HG03025 (cell line): ENCODE measurements at regions not wholly inside any gene's neighbourhood (a gene's known extent, or its start where the extent isn't known, plus 50 kb on each side); places are given as distances from the start of the nearest gene placed in this dataset.

Source experiments
- ATAC-seq: cut with Tn5 transposase; IDR thresholded peaks from one replicate; pipeline ENCODE4 v1.9.1; 2021; ENCODE audit warnings: mild to moderate bottlenecking, moderate library complexity; ENCODE audit not compliant: unreplicated experiment, low FRiP score

- no peak for ATAC-seq
These were observed 206.6 kb downstream of the UACA start for GRCh38 chr15:70556779-70557178.

- ATAC-seq, result no peak
These were observed 207.1 kb downstream of the UACA start for GRCh38 chr15:70556151-70556741.

- no peak for ATAC-seq
These were observed 207.6 kb downstream of the UACA start for GRCh38 chr15:70555713-70556112.

GRCh38 chr15:70547846-70548487 lies 215.4 kb downstream of the UACA start:
- ATAC-seq, result no peak

- ATAC-seq, result no peak
These were observed 217.8 kb downstream of the UACA start for GRCh38 chr15:70545526-70545925.

GRCh38 chr15:70541511-70541910 lies 221.8 kb downstream of the UACA start:
- no peak for ATAC-seq

GRCh38 chr15:70539912-70540530 lies 223.3 kb downstream of the UACA start:
- no peak for ATAC-seq

GRCh38 chr15:70539409-70539808 lies 223.9 kb downstream of the UACA start:
- ATAC-seq, result no peak

GRCh38 chr15:70538278-70538677 lies 225.1 kb downstream of the UACA start:
- ATAC-seq, result no peak

GRCh38 chr15:70535955-70536338 lies 227.4 kb downstream of the UACA start:
- no peak for ATAC-seq

- no peak for ATAC-seq
These were observed 228.0 kb downstream of the UACA start for GRCh38 chr15:70535071-70535954.

- ATAC-seq, result no peak
These were observed 229.2 kb downstream of the UACA start for GRCh38 chr15:70533931-70534742.

- ATAC-seq, result no peak
These were observed 230.7 kb downstream of the UACA start for GRCh38 chr15:70532531-70533186.

- no peak for ATAC-seq
These were observed 231.8 kb downstream of the UACA start for GRCh38 chr15:70531576-70531975.

GRCh38 chr15:70530906-70531305 lies 232.5 kb downstream of the UACA start:
- ATAC-seq, result no peak

GRCh38 chr15:70530503-70530902 lies 232.9 kb downstream of the UACA start:
- ATAC-seq, result no peak

GRCh38 chr15:70530017-70530499 lies 233.3 kb downstream of the UACA start:
- no peak for ATAC-seq

- ATAC-seq, result no peak
These were observed 234.5 kb downstream of the UACA start for GRCh38 chr15:70528816-70529215.

GRCh38 chr15:70528270-70528706 lies 235.1 kb downstream of the UACA start:
- peak; percentile 44 for ATAC-seq

GRCh38 chr15:70526974-70527325 lies 236.4 kb downstream of the UACA start:
- ATAC-seq, result no peak
